ENCODE measurements at regions not wholly inside any gene's neighbourhood (a gene's known extent, or its start where the extent isn't known, plus 50 kb on each side); places are given as distances from the start of the nearest gene placed in this dataset.

DNA sequence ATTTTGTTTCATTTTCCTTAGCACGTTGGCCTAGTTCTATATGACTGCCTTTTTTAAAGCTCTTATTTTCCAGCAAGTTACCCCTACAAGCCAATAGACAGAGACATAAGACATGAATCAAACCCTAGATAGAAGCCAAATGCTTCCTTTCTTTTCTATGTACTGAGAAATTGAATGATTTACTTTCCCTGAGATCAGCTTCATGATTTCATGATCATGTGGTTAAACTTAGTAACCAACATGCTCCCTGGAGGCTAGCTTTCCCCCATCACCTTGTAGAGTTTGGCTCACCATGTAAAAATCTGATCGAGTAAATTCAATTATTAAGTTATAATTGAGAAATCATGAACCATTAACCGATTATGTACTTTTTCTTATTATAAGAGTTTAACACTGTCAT lies 148.1 kb upstream of the LRIG3 start:
- Histone ChIP-seq H3K79me2 (ENCODE audit: insufficient read depth, low read length) (no peaks in the 10 kb centered on the region), H3K27me3 (ENCODE audit: insufficient read depth, low read length) (no peaks in the 10 kb centered on the region), H3K9ac (ENCODE audit: low read length) (no peak overlapping the region), H2AFZ (ENCODE audit: low read length) (no peak overlapping the region), H3K27ac (ENCODE audit: low read depth, low read length, poor library complexity, severe bottlenecking) (no peak overlapping the region), H3K4me1 (ENCODE audit: insufficient read depth, low read length, severe bottlenecking) (no peaks in the 10 kb centered on the region), H3K9me2 (ENCODE audit: low read depth, low read length) (no peaks in the 10 kb centered on the region), H4K20me1 (ENCODE audit: insufficient read depth, low read length) (no peaks in the 10 kb centered on the region), H3K9me3 (ENCODE audit: low read length) (no peaks in the 10 kb centered on the region), H3K4me3 (ENCODE audit: low read depth, low read length, poor library complexity, severe bottlenecking) (no peak overlapping the region), H3K4me2 (ENCODE audit: low read length) (no peak overlapping the region), H3K36me3 (ENCODE audit: insufficient read depth, low read length) (no peaks in the 10 kb centered on the region), H3F3A (ENCODE audit: insufficient read depth, low read length) (no peaks in the 10 kb centered on the region; the same call in 1 of the 2 replicates)
- TF ChIP-seq, protein P1, sequence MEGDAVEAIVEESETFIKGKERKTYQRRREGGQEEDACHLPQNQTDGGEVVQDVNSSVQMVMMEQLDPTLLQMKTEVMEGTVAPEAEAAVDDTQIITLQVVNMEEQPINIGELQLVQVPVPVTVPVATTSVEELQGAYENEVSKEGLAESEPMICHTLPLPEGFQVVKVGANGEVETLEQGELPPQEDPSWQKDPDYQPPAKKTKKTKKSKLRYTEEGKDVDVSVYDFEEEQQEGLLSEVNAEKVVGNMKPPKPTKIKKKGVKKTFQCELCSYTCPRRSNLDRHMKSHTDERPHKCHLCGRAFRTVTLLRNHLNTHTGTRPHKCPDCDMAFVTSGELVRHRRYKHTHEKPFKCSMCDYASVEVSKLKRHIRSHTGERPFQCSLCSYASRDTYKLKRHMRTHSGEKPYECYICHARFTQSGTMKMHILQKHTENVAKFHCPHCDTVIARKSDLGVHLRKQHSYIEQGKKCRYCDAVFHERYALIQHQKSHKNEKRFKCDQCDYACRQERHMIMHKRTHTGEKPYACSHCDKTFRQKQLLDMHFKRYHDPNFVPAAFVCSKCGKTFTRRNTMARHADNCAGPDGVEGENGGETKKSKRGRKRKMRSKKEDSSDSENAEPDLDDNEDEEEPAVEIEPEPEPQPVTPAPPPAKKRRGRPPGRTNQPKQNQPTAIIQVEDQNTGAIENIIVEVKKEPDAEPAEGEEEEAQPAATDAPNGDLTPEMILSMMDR (IDR thresholded peaks at IDR 0.05; ENCODE audit: low read length), result no peak
- TF ChIP-seq EZH2 (IDR thresholded peaks at IDR 0.05; ENCODE audit: borderline replicate concordance, low read length), result no peak

- no peak overlapping the region for H2AFZ ChIP-seq (ENCODE audit: low read length)
- no peak overlapping the region for H3K4me3 ChIP-seq (ENCODE audit: low read depth, low read length, poor library complexity, severe bottlenecking)
- no peaks in the 10 kb centered on the region for H4K20me1 ChIP-seq (ENCODE audit: insufficient read depth, low read length)
- H3K27me3 ChIP-seq (ENCODE audit: insufficient read depth, low read length), result no peaks in the 10 kb centered on the region
- no peak for TF ChIP-seq EZH2 (IDR thresholded peaks at IDR 0.05; ENCODE audit: borderline replicate concordance, low read length)
- TF ChIP-seq, protein P1 (IDR thresholded peaks at IDR 0.05; ENCODE audit: low read length), result no peak
- H3F3A ChIP-seq (ENCODE audit: insufficient read depth, low read length), result no peaks in the 10 kb centered on the region; the same call in 1 of the 2 replicates
- no peaks in the 10 kb centered on the region for H3K36me3 ChIP-seq (ENCODE audit: insufficient read depth, low read length)
- no peaks in the 10 kb centered on the region for H3K9me3 ChIP-seq (ENCODE audit: low read length)
- no peaks in the 10 kb centered on the region for H3K79me2 ChIP-seq (ENCODE audit: insufficient read depth, low read length)
- no peak overlapping the region for H3K4me2 ChIP-seq (ENCODE audit: low read length)
- no peaks in the 10 kb centered on the region for H3K4me1 ChIP-seq (ENCODE audit: insufficient read depth, low read length, severe bottlenecking)
- H3K27ac ChIP-seq (ENCODE audit: low read depth, low read length, poor library complexity, severe bottlenecking), result no peak overlapping the region
- no peaks in the 10 kb centered on the region for H3K9me2 ChIP-seq (ENCODE audit: low read depth, low read length)
- no peak overlapping the region for H3K9ac ChIP-seq (ENCODE audit: low read length)
Measured at GRCh38 chr12:59067083-59067482, 146.8 kb upstream of the LRIG3 start.

- H3K79me2 ChIP-seq (ENCODE audit: insufficient read depth, low read length), result no peaks in the 10 kb centered on the region
- H3K4me1 ChIP-seq (ENCODE audit: insufficient read depth, low read length, severe bottlenecking), result no peaks in the 10 kb centered on the region
- no peak overlapping the region for H3K4me2 ChIP-seq (ENCODE audit: low read length)
- H3K9me2 ChIP-seq (ENCODE audit: low read depth, low read length), result no peaks in the 10 kb centered on the region
- no peak overlapping the region for H3K27ac ChIP-seq (ENCODE audit: low read depth, low read length, poor library complexity, severe bottlenecking)
- no peak overlapping the region for H3K4me3 ChIP-seq (ENCODE audit: low read depth, low read length, poor library complexity, severe bottlenecking)
- H3K27me3 ChIP-seq (ENCODE audit: insufficient read depth, low read length), result no peaks in the 10 kb centered on the region
- H3K9ac ChIP-seq (ENCODE audit: low read length), result no peak overlapping the region
- no peak overlapping the region for H2AFZ ChIP-seq (ENCODE audit: low read length)
- TF ChIP-seq EZH2 (IDR thresholded peaks at IDR 0.05; ENCODE audit: borderline replicate concordance, low read length), result no peak
- TF ChIP-seq, protein P1 (IDR thresholded peaks at IDR 0.05; ENCODE audit: low read length), result no peak
- no peaks in the 10 kb centered on the region for H4K20me1 ChIP-seq (ENCODE audit: insufficient read depth, low read length)
- no peaks in the 10 kb centered on the region for H3K9me3 ChIP-seq (ENCODE audit: low read length)
- H3K36me3 ChIP-seq (ENCODE audit: insufficient read depth, low read length), result no peaks in the 10 kb centered on the region
- H3F3A ChIP-seq (ENCODE audit: insufficient read depth, low read length), result no peaks in the 10 kb centered on the region; the same call in 1 of the 2 replicates
Measured at GRCh38 chr12:59066445-59066844, 146.1 kb upstream of the LRIG3 start.

All from OCI-LY1 (cell line).